TTC549 (cell line): ENCODE measurements at regions not wholly inside any gene's neighbourhood (a gene's known extent, or its start where the extent isn't known, plus 50 kb on each side); places are given as distances from the start of the nearest gene placed in this dataset.
"Not testable (repeated sequence)": the region's sequence is repeated elsewhere in the genome, so short reads cannot be mapped to it uniquely, and the experiment has no call there.

Experiments
- FAIRE-seq: peaks from 2 replicates; lab custom pipeline; 2012; peaks lifted over from hg19 to GRCh38; lab: Jason Lieb, UNC

DNA sequence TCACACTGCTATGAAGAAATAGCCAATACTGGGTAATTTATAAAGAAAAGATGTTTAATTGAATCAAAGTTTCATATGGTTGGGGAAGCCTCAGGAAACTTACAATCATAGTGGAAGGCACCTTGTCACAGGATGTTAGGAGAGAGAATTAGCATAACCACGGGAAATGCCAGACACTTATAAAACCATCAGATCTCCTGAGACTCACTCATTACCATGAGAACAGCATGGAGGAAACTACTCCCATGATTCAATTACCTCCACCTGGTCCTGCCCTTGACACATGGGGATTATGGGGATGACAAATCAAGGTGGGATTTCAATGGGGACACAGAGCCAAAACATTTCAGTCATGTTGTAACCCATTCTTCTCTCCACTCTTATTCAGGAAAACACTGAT lies 472.9 kb upstream of the FSIP2 start:
- FAIRE-seq = no peak

DNA sequence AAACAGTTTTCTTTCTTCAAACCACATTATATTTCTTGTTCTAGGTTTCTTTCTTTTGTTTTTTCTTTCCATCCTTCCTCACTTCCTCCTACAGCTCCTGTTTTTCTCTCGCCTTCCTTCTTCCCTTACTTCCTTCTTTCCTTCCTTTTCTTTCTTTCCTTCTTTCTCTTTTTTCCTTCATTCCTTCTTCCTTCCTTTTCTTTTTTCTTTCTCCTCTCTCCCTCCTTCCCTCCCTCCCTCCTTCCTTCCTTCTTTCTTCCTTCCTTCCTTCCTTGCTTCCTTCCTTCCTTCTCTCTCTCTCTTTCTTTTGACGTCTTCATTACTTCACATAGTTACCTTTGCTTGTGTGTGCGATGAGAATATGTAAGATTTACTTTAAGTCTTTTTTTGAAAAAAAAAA lies 470.0 kb upstream of the FSIP2 start:
- no peak for FAIRE-seq

DNA sequence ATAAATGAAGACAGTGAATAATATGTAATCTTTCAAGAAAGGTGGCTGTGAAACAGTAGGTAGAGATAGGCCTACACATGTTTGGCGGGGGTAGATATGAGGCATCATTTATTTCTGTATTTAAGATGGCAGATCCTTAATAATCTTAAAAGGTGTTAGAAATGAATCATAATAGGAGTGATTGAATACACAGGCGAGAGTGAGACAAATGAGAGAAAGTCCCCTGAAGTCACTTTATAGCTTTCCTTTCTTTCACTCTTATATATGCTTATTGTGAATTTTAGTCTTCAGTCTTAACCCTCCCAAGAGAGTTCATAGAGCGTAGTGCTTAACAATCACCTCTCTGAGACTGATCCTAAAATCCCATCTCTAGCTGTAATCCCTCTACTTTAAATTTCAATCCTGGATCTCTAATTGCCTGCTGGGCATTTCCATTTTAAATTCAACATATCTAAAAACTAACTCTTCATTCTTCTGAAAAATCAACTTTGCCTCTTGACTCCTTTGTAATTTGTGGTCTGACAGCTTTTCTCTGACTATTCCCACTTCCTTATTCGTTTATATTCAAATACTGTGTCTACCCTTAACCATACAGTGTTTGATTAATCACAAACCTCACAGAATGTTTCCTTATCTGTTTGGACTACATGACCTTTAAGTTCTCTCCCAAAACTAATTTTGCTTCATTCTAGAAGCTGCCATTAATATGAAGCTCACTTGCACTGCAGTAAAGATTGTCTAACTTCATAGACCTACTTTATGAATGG lies 463.7 kb upstream of the FSIP2 start:
- FAIRE-seq = no peak

DNA sequence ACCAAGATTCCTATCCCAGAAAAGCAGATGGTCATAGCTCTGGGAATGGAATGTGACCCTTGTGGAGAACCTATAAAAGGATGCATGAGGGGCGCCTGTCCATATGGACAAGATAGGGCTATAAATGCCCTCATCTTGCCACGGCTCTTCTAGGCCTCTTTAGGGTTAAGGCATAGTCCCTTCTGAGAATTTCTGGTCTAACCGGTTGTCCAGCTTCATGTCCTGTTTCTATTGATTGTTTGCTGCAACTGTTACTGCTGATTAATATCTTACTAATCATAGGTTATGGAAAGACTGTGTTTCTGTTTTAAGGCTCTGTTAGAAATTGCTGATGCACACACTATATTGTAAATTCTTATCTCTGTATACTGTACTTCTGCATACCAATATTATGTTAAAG lies 462.6 kb upstream of the FSIP2 start:
- FAIRE-seq = not testable (repeated sequence)

DNA sequence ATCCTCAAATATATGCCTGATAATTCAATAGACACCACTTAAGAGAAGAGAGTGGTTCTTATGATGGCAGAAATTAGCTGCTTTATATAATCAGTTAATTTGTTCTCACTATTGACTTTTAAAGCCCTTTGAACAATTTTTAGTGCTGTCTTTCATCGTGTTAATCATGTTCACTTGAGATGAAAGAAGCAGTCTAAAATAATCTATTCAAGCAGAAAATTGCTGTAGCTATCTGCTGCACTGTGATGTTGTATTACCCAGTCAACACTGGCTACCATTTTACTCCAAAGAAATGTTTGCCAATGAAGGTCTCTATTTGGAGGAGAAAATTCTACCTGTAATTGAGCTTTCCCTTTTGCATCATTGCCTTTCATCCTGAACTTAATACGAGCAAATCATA lies 459.8 kb upstream of the FSIP2 start:
- FAIRE-seq = no peak

DNA sequence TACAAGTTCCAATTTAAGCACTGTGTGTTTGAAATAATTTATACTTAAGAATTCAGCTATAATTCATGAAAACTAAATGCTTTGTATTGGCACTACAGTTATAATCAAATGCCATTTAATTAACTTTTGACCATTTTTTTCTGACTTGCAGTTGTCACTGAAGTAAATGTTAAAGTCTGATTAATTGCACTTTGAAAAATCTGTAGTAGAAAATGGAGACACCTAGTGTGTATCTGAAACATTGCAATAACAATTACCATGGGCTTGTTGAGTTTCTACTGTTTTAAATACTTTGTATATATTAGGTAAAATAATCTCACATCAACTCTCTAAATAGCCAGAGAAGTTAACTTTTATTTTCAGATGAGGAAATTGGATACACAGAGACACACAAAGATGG lies 458.6 kb upstream of the FSIP2 start:
- peak; percentile 88 for FAIRE-seq

DNA sequence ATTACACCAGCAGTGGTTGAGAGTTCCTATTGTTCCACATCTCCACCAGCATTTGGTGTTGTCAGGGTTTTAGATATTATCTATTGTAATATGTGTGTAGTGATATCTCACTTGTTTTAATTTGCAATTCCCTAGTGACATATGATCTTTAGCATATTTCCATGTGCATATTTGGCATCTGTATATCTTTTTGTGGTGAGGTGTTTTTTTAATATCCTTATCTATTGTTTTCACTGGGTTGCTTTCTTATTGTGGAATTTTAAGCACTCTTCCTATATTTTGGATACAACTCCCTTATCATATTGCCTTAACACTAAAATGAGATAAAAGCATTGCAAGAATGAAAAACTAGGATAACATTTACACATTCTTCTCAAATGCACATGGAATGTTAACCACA lies 453.9 kb upstream of the FSIP2 start:
- no peak for FAIRE-seq

DNA sequence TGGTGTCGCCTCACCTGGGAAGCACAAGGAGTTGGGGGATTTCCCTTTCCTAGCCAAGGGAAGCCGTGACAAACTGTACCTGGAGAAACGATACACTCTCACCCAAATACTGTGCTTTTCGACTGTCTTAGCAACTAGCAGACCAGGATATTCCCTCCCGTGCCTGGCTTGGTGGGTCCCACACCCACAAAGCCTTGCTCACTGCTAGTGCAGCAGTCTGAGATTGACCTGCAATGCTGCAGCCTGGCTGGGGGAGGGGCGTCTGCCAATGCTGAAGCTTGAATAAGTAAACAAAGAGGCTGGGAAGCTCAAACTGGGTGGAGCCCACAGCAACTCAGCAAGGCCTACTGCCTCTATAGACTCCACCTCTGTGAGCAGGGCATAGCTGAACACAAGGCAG lies 448.6 kb upstream of the FSIP2 start:
- not testable (repeated sequence) for FAIRE-seq

DNA sequence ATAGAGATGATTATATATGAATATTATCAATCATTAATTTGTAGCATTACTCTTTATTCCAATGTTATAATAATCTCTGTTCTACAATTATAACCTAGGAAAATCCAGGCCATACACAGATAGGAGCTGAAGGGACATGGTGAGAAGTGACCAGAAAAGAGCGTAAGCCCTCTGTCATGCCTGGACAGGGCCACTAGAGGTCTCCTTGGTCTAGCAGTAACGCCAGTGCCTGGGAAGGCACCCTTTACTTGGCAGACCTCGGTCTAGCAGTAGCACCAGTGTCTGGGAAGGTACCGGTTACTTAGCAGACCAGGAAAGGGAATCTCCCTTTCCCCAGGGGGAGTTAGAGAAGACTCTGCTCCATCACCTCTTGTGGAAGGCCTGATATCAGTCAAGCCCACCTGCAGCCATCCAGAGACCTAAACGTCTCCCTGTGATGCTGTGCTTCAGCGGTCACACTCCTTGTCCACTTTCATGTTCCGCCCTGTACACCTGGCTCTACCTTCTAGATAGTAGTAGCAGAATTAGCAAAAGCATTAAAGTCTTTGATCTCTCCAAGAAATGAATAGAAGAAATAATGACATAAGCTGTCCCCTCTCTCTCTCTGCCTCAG lies 447.5 kb upstream of the FSIP2 start:
- FAIRE-seq = peak; percentile 90

DNA sequence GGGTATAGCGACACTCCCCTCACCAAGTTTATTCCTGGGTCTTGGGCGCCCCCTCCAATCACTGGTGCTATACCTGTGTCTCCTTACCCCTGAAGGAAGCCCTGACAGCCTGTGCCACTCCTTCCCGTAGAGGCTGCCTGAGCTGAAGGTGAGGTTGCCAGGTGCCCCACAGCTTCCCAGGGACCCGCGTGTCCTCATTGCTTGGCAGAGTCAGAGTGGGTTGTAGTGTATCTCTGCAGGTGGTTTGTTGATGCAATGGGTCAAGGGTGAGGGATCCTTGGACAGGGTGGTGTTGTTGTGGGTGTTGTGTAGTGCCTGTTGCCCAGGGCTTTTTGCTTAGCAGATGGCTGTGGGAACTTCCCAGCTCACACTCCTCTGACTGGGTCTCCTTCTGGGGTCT lies 438.7 kb upstream of the FSIP2 start:
- FAIRE-seq = no peak

DNA sequence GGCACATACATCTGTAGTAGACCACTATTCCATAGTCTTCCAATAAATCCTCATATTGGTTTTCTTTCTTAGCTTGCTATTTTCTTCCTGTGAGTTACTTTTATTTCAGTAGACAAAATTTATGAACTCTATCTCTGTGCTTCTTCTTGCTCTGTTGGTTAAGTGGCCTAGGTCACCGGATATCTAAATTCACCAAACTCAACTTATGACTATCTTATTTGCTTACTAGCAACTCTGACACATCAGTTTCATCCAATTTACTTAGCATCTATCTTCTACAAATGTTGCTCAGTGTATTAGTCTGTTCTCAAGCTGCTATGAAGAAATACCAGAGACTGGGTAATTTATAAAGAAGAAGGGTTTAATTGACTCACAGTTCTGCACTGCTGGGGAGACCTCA lies 432.5 kb upstream of the FSIP2 start:
- FAIRE-seq = no peak

DNA sequence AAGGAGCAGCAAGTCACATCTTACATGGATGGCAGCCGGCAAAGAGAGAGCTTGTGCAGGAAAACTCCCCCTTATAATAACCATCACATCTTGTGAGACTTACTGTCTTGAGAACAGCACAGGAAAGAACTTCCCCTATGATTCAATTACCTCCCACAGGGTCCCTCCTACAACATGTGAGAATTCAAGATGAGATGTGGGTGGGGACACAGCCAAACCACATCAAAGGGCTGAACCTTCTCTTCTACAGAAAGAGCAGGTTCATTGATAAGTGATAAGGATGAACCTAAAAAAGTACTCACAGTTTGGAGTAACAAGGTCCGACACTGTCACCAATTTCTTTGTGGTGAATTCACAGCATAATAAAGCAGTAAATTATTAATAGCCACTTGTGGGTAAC lies 422.2 kb upstream of the FSIP2 start:
- no peak for FAIRE-seq

DNA sequence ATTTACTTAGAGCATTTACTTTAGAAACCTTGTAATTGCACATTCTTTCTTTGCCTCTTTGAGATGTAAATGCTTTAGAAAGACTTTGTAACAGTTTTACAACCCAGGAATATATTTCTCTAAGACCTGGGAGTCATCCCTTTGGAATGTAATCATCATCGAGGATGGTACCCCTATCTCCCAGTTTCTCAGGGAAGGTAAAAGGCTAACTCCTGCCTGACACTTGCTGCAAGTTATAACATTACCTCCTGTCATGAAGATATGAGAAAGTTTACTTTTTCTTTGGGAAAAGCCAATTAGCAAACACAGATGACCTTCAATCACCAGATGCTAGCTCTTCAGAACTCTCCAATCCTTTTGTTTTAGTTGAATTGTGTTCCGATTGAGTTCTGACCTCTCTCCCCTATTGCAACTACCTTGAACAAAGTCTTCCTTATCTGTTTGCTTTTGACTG lies 420.3 kb upstream of the FSIP2 start:
- FAIRE-seq = no peak

DNA sequence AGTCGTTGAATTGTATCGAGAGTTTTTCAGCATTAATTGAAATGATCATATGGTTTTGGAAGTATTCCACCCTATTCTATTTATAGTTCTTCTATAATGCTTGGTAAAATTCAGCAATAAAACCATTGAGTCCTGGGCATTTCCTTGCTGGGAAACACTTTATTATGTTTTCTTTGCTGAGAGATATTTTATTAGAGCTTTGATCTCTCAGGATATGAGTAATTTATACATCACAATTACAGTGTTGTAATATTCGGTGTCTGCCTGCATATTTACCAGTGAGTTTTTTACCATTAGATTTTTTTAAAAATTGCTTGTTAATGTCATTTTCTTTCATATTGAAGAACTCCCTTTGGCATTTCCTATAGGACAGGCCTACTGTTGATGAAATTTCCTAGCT lies 402.7 kb upstream of the FSIP2 start:
- FAIRE-seq = no peak

DNA sequence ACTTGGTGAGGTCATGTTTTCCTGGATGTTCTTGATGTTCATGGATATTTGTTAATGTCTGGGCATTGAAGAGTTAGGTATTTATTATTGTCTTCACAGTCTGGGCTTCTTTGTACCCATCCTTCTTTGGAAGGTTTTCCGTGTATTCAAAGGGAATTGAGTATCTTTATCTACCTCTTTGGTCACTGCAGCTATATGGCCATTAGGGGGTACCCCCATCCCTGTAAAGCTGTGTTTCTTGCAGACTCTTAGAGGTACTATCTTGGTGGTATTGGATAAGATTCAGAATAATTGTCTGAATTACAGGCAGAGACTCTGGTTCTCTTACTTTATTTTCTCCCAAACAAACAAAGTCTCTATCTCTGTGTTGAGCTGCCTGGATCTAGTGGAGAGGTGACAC lies 401.6 kb upstream of the FSIP2 start:
- no peak for FAIRE-seq

DNA sequence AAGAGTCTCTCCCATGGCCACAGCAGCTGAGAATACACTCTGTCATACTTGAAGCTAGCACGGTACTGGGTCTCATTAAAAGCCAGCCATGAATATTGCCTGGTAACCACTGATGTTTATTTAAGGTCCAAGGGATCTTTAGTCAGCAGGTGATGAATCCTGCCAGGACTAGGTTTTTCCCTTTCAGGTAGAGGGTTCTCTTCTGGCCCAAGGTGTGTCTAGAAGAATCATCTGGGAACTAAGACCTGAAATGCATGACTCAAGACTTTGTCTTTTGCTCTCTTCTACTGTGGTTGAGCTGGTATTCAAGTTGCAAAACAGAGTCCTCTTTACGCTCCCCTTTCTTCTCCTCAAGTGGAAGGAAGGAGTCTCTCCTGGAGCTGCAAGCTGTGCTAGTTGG lies 400.5 kb upstream of the FSIP2 start:
- FAIRE-seq = no peak

DNA sequence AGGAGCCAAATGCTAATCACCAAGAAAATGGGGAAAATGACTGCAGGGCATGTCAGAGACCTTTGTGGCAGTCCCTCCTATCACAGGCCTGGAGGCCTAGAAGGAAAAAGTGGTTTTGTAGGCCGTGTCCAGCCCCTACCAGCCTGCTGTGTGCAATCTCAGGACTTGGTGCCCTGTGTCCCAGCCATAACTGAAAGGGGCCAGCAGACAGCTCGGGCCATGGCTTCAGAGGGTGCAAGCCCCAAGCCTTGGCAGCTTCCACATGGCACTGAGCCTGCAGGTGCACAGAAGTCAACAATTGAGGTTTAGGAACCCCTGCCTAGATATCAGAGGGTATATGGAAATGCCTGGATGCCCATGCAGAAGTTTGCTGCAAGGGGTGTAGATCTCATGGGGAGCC lies 391.2 kb upstream of the FSIP2 start:
- no peak for FAIRE-seq

DNA sequence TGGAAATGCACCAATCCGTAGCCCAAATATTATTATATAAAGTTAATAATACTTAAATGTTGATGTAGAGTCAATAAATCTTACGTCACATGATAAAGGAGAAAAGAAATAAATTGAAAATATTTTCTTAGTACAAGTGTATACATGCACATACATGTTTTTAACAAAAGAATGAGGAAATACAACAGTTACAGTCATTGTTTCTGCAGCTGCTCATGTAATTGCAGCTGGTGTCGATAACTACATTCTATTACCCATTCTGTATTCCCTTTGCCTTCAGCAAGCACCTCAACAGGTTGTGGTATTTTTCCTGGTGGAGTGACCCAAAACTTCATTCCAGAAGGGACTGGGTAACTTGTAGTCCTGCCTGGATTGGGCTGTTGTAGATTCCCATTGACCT lies 377.8 kb upstream of the FSIP2 start:
- FAIRE-seq = no peak

DNA sequence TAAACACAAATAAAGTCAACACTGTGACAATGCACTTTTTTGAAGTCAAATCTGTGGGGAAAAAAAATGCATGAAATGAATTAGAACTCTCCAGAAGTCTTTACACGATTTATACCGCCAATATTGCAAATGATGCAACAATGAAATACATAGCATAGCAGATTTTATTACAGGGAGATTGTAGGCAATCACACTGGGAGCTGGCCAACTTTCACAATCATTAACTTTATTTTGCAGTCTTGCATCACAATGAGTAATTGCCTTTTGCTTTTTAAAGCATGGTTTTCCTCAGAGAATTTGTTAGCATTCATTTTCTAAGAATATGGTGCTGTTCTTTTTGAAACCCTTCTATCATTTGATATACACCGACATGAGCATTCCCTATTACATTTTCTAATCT lies 366.4 kb upstream of the FSIP2 start:
- FAIRE-seq = no peak

DNA sequence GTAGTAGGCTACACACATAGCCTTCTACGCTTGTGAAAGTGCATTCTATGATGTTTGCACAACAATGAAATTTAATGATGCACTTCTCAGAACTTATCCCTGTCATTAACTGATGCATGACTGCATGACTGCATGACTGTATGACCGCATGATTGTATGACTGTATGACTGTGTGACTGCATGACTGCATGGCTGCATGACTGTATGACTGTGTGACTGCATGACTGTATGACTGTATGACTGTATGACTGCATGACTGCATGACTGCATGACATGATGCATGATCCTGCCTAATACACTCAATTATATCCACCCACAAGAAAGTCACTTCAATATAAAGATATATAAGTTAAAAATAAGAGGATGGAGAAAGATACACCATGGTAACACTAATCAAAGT lies 365.4 kb upstream of the FSIP2 start:
- FAIRE-seq = no peak

DNA sequence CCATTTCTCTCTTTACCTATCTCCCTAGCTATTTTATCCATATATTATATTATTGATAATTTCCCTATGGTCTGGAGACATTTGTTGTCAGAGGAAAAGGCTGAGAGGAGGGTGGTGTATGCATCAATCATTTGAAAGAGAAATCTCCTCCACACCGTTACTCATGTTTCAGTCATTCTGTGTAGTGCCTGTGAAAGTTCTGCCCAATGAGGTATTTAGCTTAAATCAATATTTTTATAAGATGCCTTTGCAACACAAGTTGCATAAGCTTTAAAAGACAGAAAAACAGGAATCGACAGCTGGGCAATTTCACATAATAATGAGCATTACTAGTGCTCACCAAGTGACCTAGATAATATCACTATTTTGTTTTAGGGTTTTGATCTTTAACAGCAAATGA lies 363.7 kb upstream of the FSIP2 start:
- no peak for FAIRE-seq

DNA sequence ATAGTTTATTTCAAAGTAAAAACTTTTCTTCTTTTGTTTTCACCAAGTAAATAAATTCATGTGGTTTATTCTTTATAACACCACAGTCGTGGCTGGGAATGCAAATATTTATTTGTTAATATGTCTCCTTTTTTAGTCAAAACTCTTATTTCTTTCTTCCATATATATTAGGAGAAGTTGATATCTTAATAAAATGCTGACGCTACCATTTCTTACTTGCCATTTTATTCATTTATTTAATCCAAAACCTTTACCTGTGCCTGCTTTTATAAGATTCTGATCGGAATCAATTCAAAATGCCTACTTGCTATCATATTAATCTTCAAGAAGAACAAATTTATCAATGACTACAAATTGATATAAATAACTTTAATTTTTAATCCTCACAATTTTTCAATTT lies 362.9 kb upstream of the FSIP2 start:
- FAIRE-seq = no peak

DNA sequence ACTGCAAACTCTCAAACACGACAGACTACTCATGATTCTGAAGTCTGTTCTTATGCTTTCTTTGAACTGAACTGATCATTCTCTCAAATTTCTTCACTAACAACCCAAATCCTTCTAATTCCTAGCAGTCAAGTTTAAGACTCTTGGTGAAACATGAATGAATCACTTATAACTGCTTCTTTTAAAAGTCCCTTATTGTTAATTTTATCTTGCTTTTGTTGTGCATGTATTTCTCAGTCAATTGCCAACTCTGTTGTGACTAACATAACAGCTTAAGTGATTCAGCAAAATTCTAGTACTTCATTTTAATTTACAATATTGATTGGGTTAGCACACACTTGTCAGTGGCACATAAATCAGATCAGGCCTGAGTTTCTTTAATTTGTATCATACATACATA lies 357.0 kb upstream of the FSIP2 start:
- FAIRE-seq = no peak

DNA sequence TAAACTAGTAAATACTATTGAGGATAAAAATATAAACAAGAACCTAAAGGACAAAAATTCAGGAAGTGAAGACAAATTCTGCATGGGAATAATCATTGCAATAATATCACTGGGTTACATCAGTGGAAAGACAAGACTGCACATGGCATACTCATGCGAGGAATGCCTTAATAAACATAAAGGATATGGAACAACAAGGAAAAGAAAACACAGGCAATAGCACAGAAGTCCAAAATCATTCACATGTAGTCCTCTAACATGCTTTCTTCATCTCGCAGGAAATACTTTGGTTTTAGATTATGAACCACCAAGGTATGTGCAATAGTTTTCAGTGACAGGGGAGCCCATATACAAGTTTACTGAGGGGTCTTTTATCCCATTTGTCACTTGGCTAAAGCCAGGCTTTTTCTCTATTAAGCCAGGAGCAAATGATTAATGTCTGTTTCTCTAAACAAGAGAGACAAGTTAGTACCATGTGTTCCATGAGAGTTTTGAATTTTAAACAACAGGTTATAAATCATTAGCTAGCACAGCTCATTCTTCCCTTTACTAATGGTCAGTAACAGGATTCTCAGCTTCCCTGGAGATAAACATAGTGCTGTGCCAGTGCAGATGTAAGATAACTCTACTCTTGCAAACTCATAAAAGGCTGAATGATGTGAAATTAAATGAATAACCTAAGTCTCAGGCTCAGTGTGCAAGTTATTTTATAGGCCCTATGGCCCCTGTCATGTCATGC lies 353.6 kb upstream of the FSIP2 start:
- FAIRE-seq = no peak
